Astrocyte (in vitro differentiated cells and primary cell): ENCODE measurements at regions not wholly inside any gene's neighbourhood (a gene's known extent, or its start where the extent isn't known, plus 50 kb on each side); places are given as distances from the start of the nearest gene placed in this dataset.

Source experiments
- DNase-seq: peaks from one replicate; pipeline ENCODE4 v3.0.0-alpha.2; 2010; ENCODE audit warnings: low read depth
- FAIRE-seq: peaks from 2 replicates; lab custom pipeline; 2011; peaks lifted over from hg19 to GRCh38; lab: Jason Lieb, UNC
- H2AFZ ChIP-seq: 2 replicates; pipeline ENCODE4 v1.6.0; 2012; ENCODE audit warnings: low read depth, low read length, inconsistent platforms
- H3K27ac ChIP-seq: 2 replicates; pipeline ENCODE4 v1.5.1; 2011; ENCODE audit warnings: low read depth, low read length, inconsistent platforms
- H3K27me3 ChIP-seq: 2 replicates; pipeline ENCODE4 v1.6.0; 2011; ENCODE audit warnings: low read length, inconsistent platforms; ENCODE audit not compliant: insufficient read depth
- H3K36me3 ChIP-seq: 2 replicates; pipeline ENCODE4 v1.5.1; 2011; ENCODE audit warnings: low read length, inconsistent platforms; ENCODE audit not compliant: insufficient read depth
- H3K4me1 ChIP-seq: 2 replicates; pipeline ENCODE4 v1.5.1; 2011; ENCODE audit warnings: low read length, inconsistent platforms; ENCODE audit not compliant: insufficient read depth
- H3K4me2 ChIP-seq: 2 replicates; pipeline ENCODE4 v1.6.0; 2012; ENCODE audit warnings: low read length, inconsistent platforms
- H3K4me3 ChIP-seq: 2 replicates; pipeline ENCODE4 v1.5.1; 2011; ENCODE audit warnings: low read depth, mild to moderate bottlenecking, low read length, inconsistent platforms; ENCODE audit not compliant: insufficient read depth
- H3K79me2 ChIP-seq: 2 replicates; pipeline ENCODE4 v1.6.0; 2012; ENCODE audit warnings: mild to moderate bottlenecking, low read length, inconsistent platforms; ENCODE audit not compliant: insufficient read depth
- H3K9ac ChIP-seq: 2 replicates; pipeline ENCODE4 v1.6.0; 2012; ENCODE audit warnings: mild to moderate bottlenecking, low read length, inconsistent platforms
- H3K9me3 ChIP-seq: 2 replicates; pipeline ENCODE4 v1.5.1; 2012; ENCODE audit warnings: low read depth, mild to moderate bottlenecking, low read length, inconsistent platforms; ENCODE audit not compliant: insufficient read depth
- H4K20me1 ChIP-seq: 2 replicates; pipeline ENCODE4 v1.6.0; 2012; ENCODE audit warnings: low read length, inconsistent platforms; ENCODE audit not compliant: insufficient read depth
- H3K27ac Mint-ChIP-seq: one replicate; pipeline ENCODE4 v1.8.0; 2021; ENCODE audit warnings: mild to moderate bottlenecking, mixed read lengths; ENCODE audit not compliant: unreplicated experiment
- H3K27me3 Mint-ChIP-seq: one replicate; pipeline ENCODE4 v1.8.0; 2021; ENCODE audit warnings: low read depth, mixed read lengths; ENCODE audit not compliant: unreplicated experiment
- H3K36me3 Mint-ChIP-seq: one replicate; pipeline ENCODE4 v1.8.0; 2021; ENCODE audit warnings: low read depth, mixed read lengths; ENCODE audit not compliant: unreplicated experiment
- H3K4me1 Mint-ChIP-seq: one replicate; pipeline ENCODE4 v1.8.0; 2021; ENCODE audit warnings: low read depth, mixed read lengths; ENCODE audit not compliant: unreplicated experiment
- H3K4me3 Mint-ChIP-seq: one replicate; pipeline ENCODE4 v1.8.0; 2021; ENCODE audit warnings: mild to moderate bottlenecking, moderate library complexity, mixed read lengths; ENCODE audit not compliant: unreplicated experiment
- H3K9me3 Mint-ChIP-seq: one replicate; pipeline ENCODE4 v1.8.0; 2021; ENCODE audit warnings: mild to moderate bottlenecking, mixed read lengths; ENCODE audit not compliant: unreplicated experiment
- CTCF ChIP-seq: IDR thresholded peaks from 2 replicates; pipeline ENCODE4 v1.5.1; 2011; ENCODE audit warnings: low read depth, mild to moderate bottlenecking, inconsistent platforms, low read length, moderate library complexity; ENCODE audit not compliant: insufficient read depth
- EZH2 ChIP-seq: IDR thresholded peaks from 2 replicates; pipeline ENCODE4 v1.6.1; 2012; ENCODE audit warnings: mild to moderate bottlenecking, low read length, inconsistent platforms; ENCODE audit not compliant: insufficient read depth

- no peak overlapping the region for H3K4me3 Mint-ChIP-seq
- no peak overlapping the region for H3K9ac ChIP-seq
- H4K20me1 ChIP-seq, result no peaks in the 10 kb centered on the region
- H3K36me3 ChIP-seq, result no peaks in the 10 kb centered on the region
- H3K4me2 ChIP-seq, result no peak overlapping the region
- DNase-seq (no peak), FAIRE-seq (no peak)
- no peak for TF ChIP-seq CTCF
- TF ChIP-seq EZH2, result no peak
- H3K27ac Mint-ChIP-seq, result no peak overlapping the region
- peaks cover under 1% of the 10 kb centered on the region for H3K9me3 Mint-ChIP-seq
- H3K27me3 ChIP-seq, result peaks cover 7% of the 10 kb centered on the region
- no peak overlapping the region for H3K4me3 ChIP-seq
- peaks cover 32% of the 10 kb centered on the region for H3K27me3 Mint-ChIP-seq
- no peak overlapping the region for H2AFZ ChIP-seq
- no peaks in the 10 kb centered on the region for H3K79me2 ChIP-seq
- H3K9me3 ChIP-seq, result no peaks in the 10 kb centered on the region
- H3K27ac ChIP-seq, result no peak overlapping the region
- peaks cover 10% of the 10 kb centered on the region for H3K4me1 Mint-ChIP-seq
- H3K4me1 ChIP-seq, result no peaks in the 10 kb centered on the region
- peaks cover 3% of the 10 kb centered on the region for H3K36me3 Mint-ChIP-seq
Measured at GRCh38 chr10:78310481-78311080, 276.9 kb downstream of the RPS24 start.

- Mint-ChIP-seq H3K4me3 (no peak overlapping the region), H3K27ac (peak overlapping the region; percentile 13), H3K36me3 (peaks cover 3% of the 10 kb centered on the region), H3K27me3 (peaks cover 31% of the 10 kb centered on the region), H3K4me1 (peaks cover 10% of the 10 kb centered on the region), H3K9me3 (peaks cover 1% of the 10 kb centered on the region)
- no peaks in the 10 kb centered on the region for H3K27me3 ChIP-seq
- H3K4me1 ChIP-seq, result no peaks in the 10 kb centered on the region
- DNase-seq (peak; percentile 74), FAIRE-seq (peak; percentile 26)
- H3K9ac ChIP-seq, result no peak overlapping the region
- no peaks in the 10 kb centered on the region for H3K9me3 ChIP-seq
- H3K36me3 ChIP-seq, result no peaks in the 10 kb centered on the region
- H3K27ac ChIP-seq, result no peak overlapping the region
- H3K4me3 ChIP-seq, result no peak overlapping the region
- H3K79me2 ChIP-seq, result no peaks in the 10 kb centered on the region
- TF ChIP-seq CTCF (no peak), EZH2 (no peak)
- no peak overlapping the region for H2AFZ ChIP-seq
- no peak overlapping the region for H3K4me2 ChIP-seq
- no peaks in the 10 kb centered on the region for H4K20me1 ChIP-seq
Measured at GRCh38 chr10:78312197-78313047, 278.8 kb downstream of the RPS24 start.

GRCh38 chr10:78313048-78313381 lies 279.4 kb downstream of the RPS24 start:
- Mint-ChIP-seq H3K4me1 (peaks cover 10% of the 10 kb centered on the region), H3K27me3 (peaks cover 32% of the 10 kb centered on the region), H3K4me3 (no peak overlapping the region), H3K36me3 (peaks cover 3% of the 10 kb centered on the region), H3K27ac (no peak overlapping the region), H3K9me3 (peaks cover 1% of the 10 kb centered on the region)
- no peaks in the 10 kb centered on the region for H3K79me2 ChIP-seq
- no peak overlapping the region for H3K4me3 ChIP-seq
- H3K9me3 ChIP-seq, result no peaks in the 10 kb centered on the region
- no peak for TF ChIP-seq EZH2
- H3K36me3 ChIP-seq, result no peaks in the 10 kb centered on the region
- no peak for DNase-seq
- no peak for FAIRE-seq
- H4K20me1 ChIP-seq, result no peaks in the 10 kb centered on the region
- H3K27ac ChIP-seq, result no peak overlapping the region
- no peak overlapping the region for H3K9ac ChIP-seq
- no peaks in the 10 kb centered on the region for H3K27me3 ChIP-seq
- H3K4me2 ChIP-seq, result no peak overlapping the region
- no peaks in the 10 kb centered on the region for H3K4me1 ChIP-seq
- no peak overlapping the region for H2AFZ ChIP-seq
